GM12892 (cell line): ENCODE measurements at regions not wholly inside any gene's neighbourhood (a gene's known extent, or its start where the extent isn't known, plus 50 kb on each side); places are given as distances from the start of the nearest gene placed in this dataset.

Experiments used
- DNase-seq: peaks from one replicate; pipeline ENCODE4 v3.0.0; 2011; ENCODE audit not compliant: insufficient read length
- FAIRE-seq: peaks from 2 replicates; lab custom pipeline; 2011; peaks lifted over from hg19 to GRCh38; lab: Jason Lieb, UNC
- POLR2A ChIP-seq: IDR thresholded peaks from 2 replicates; pipeline ENCODE4 v1.6.1; 2011; ENCODE audit warnings: low read depth, low read length, control low read depth
- POLR2AphosphoS5 ChIP-seq: IDR thresholded peaks from 2 replicates; pipeline ENCODE4 v1.6.1; 2011; ENCODE audit warnings: low read depth, low read length, control low read depth
- TAF1 ChIP-seq: IDR thresholded peaks from 2 replicates; pipeline ENCODE4 v1.6.1; 2011; ENCODE audit warnings: low read depth, mild to moderate bottlenecking, control low read depth, low read length, borderline replicate concordance

GRCh38 chr4:132859929-132860328 lies 289.2 kb upstream of the PCDH10 start:
- no peak for TF ChIP-seq POLR2AphosphoS5
- TF ChIP-seq TAF1 = no peak
- DNase-seq = no peak
- no peak for FAIRE-seq

- no peak for FAIRE-seq
- DNase-seq = no peak
- TF ChIP-seq TAF1 (no peak), POLR2A (no peak), POLR2AphosphoS5 (no peak)
These were observed 288.1 kb upstream of the PCDH10 start for GRCh38 chr4:132860976-132861375.

GRCh38 chr4:132863619-132864018 lies 285.5 kb upstream of the PCDH10 start:
- no peak for TF ChIP-seq TAF1
- TF ChIP-seq POLR2AphosphoS5 = no peak
- TF ChIP-seq POLR2A = no peak
- FAIRE-seq (no peak), DNase-seq (no peak)

DNA sequence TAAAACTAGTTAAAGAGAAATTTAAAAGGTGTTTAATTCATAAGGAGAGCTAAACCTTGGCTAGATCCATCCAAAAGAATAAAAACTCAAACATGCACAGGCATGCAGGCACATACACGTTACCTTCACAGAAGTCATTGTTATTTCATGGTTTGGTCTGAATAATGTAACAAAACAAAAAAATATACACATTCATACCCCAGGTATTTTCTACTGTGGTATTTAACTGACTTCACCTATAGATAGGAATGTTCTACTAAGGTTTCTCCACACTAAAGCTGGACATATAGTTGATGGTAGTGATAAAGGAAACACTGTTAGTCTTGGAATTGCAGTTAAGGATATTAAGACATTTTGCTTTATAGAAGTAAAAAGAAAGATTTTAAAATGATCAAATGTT lies 283.6 kb upstream of the PCDH10 start:
- TF ChIP-seq TAF1 = no peak
- no peak for TF ChIP-seq POLR2A
- TF ChIP-seq POLR2AphosphoS5 = no peak

DNA sequence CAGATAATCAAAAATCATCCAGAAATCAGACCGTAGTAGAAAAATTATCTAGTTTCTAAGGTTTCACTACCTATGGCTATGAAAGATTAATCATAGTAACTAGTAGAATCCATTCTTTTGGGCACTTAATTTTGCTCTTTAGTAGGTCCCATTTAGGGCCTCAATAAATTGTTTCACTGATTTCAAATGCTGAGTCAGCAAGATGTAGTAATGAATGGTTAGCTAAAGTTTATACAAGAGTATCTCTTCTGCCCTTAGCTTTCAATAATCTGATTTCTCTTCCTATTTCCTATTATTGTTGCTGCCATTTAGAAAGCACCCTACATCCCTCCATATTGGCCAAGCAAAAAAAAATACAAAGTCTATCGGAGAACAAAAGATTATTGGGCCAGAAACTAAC lies 283.2 kb upstream of the PCDH10 start:
- no peak for TF ChIP-seq TAF1
- no peak for TF ChIP-seq POLR2AphosphoS5
- no peak for TF ChIP-seq POLR2A
- FAIRE-seq (no peak), DNase-seq (no peak)

More for the DNA sequence above, 283.6 kb upstream of the PCDH10 start:
- no peak for DNase-seq
- no peak for FAIRE-seq

GRCh38 chr4:132866616-132867015 lies 282.5 kb upstream of the PCDH10 start:
- FAIRE-seq (no peak), DNase-seq (no peak)
- no peak for TF ChIP-seq TAF1
- TF ChIP-seq POLR2A = no peak
- no peak for TF ChIP-seq POLR2AphosphoS5

- TF ChIP-seq POLR2A (no peak), TAF1 (no peak), POLR2AphosphoS5 (no peak)
- FAIRE-seq (no peak), DNase-seq (no peak)
These were observed 255.3 kb upstream of the PCDH10 start for GRCh38 chr4:132893787-132894186.

- DNase-seq = no peak
- TF ChIP-seq TAF1 (no peak), POLR2AphosphoS5 (no peak), POLR2A (no peak)
- FAIRE-seq = no peak
These were observed 247.9 kb upstream of the PCDH10 start for GRCh38 chr4:132901224-132901623.

- TF ChIP-seq POLR2A = no peak
- no peak for TF ChIP-seq POLR2AphosphoS5
- TF ChIP-seq TAF1 = no peak
- FAIRE-seq (no peak), DNase-seq (no peak)
These were observed 238.8 kb upstream of the PCDH10 start for GRCh38 chr4:132910229-132910748.

DNA sequence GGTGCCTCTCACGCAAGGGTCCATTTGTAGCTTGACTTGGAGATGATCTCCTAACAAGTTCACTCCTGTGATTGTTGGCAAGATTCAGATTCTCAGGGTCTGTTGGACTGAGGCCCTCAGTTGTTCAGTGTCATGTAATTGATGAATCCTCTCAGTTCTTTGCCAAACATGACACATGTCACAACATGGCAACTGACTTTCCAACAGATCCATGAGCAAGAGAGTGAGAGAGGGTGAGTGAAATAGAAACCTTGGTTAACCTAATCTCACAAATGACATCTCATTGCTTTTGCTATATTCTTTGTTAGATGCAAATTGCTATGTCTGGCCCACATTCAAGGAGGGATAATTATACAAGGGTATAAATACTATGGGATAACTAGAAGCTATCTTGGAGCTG lies 231.0 kb upstream of the PCDH10 start:
- TF ChIP-seq TAF1 (no peak), POLR2A (no peak), POLR2AphosphoS5 (no peak)
- FAIRE-seq (no peak), DNase-seq (no peak)

DNA sequence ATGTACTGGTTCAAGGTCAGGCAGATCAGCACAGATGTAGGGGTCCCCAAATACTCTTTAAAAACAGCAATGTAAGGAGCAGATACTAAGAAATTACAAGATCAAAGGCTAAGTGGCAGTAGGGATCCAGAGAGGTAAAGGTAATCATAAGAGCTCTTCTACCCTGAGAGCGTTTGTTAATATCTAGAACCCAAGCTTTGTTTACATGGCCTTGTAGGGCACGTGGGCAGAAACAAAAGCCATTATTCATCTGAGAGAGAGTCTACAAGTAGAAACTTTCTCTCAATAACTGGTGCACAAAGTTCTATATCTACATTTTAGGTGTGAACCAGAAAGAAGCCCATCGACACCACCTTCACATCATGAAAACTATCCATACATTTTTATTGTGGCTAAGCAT lies 225.6 kb upstream of the PCDH10 start:
- FAIRE-seq = no peak
- TF ChIP-seq POLR2A (no peak), TAF1 (no peak), POLR2AphosphoS5 (no peak)
- no peak for DNase-seq

GRCh38 chr4:132934911-132935310 lies 214.2 kb upstream of the PCDH10 start:
- DNase-seq (no peak), FAIRE-seq (no peak)
- TF ChIP-seq POLR2A (no peak), TAF1 (no peak), POLR2AphosphoS5 (no peak)

DNA sequence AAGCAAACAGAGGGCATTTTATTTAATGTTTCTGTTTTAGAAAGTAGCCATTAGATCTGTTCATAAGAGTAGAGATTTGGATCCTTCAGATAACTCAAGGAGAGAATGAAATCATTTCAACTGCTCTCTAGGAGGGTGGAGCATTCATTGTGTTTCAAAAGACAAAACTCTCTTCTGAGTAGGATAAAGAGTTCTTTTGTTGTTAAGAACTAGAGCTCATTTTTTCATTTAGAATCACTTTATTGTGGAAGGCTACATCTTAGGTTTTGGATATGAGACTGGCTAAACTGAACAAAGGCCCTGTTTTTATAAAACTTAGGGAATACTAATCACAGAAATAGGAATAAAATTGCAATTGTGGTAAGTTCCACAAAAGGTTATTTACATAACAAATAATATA lies 193.9 kb upstream of the PCDH10 start:
- no peak for TF ChIP-seq TAF1
- no peak for TF ChIP-seq POLR2AphosphoS5
- no peak for TF ChIP-seq POLR2A
- no peak for FAIRE-seq
- no peak for DNase-seq
